Activated T-helper 1 cell treated with anti-CD3 and anti-CD28 coated beads, Interleukin-12 subunit alpha, Interleukin-12 subunit beta, Interleukin-2, Interleukin-4 antibody, amounts not matched to agents 30 ng/mL and 10 ng/mL and 1 ng/mL, durations not matched to agents 14 hours and 24 hours and 36 hours (primary cell): ENCODE measurements at regions not wholly inside any gene's neighbourhood (a gene's known extent, or its start where the extent isn't known, plus 50 kb on each side); places are given as distances from the start of the nearest gene placed in this dataset.

Experiments used
- DNase-seq: peaks from one replicate; pipeline ENCODE4 v3.0.0; 2021; ENCODE audit warnings: low spot score
- H3K27ac Mint-ChIP-seq: one replicate; pipeline ENCODE4 v1.8.0; 2021; ENCODE audit warnings: mild to moderate bottlenecking, mixed read lengths
- H3K27me3 Mint-ChIP-seq: one replicate; pipeline ENCODE4 v1.8.0; 2022; ENCODE audit warnings: mild to moderate bottlenecking, moderate library complexity, mixed read lengths; ENCODE audit not compliant: insufficient read depth
- H3K36me3 Mint-ChIP-seq: one replicate; pipeline ENCODE4 v1.8.0; 2021; ENCODE audit warnings: low read depth, mixed read lengths
- H3K4me1 Mint-ChIP-seq: one replicate; pipeline ENCODE4 v1.8.0; 2021; ENCODE audit warnings: low read depth, mixed read lengths
- H3K4me3 Mint-ChIP-seq: one replicate; pipeline ENCODE4 v1.8.0; 2021; ENCODE audit warnings: mild to moderate bottlenecking, moderate library complexity, mixed read lengths
- H3K9me3 Mint-ChIP-seq: one replicate; pipeline ENCODE4 v1.8.0; 2021; ENCODE audit warnings: mixed read lengths
- intact Hi-C: fragments of 100-400 bp; cut with micrococcal nuclease; formaldehyde crosslinking; loops from one replicate; pipeline ENCODE4 v1.15.1; 2024

DNA sequence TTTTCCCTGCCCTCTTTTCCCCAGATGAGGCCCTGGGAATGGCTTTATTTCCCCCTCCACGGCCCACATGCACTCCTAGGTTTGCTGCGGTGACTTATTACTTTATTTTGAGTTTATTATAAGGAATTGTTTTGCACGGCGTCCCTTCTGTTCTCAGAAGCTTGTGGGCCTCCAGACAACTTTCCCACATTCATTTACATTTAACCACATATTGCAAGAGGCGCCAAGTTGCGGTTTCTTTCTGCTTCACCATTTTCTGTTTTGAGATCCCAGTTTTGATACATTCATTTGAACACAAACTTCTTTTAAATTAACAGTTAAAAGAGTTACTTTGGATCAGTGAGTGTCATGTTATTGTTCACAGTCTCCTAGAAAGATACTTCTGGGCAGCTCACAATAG is 532.5 kb upstream of the MGMT start:
- peaks cover 9% of the 10 kb centered on the region for H3K27me3 Mint-ChIP-seq
- H3K4me1 Mint-ChIP-seq: no peaks in the 10 kb centered on the region
- H3K9me3 Mint-ChIP-seq: no peaks in the 10 kb centered on the region
- intact Hi-C loops: no loop called here
- H3K27ac Mint-ChIP-seq: no peak overlapping the region
- no peak overlapping the region for H3K4me3 Mint-ChIP-seq
- H3K36me3 Mint-ChIP-seq: no peaks in the 10 kb centered on the region
- no peak for DNase-seq

DNA sequence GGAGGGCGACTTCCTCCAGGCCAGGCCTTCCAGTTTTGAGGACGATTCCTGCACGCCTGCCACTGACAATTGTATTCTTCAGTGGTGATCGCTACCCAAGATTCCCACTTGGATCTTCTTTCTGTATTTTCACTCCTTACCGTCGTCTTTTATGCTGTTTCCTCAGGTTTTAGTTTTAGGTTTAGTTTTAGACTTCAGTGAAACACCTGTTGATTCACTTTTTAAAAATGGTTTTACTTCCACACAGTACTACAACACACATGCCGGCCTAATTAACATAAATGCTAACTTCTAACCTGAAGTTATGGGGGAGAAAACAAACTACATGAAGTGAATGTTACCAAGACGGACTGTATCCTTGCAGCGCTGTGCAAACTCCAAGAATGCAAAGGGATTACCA is 530.6 kb upstream of the MGMT start:
- Mint-ChIP-seq H3K36me3 (no peaks in the 10 kb centered on the region), H3K27ac (no peak overlapping the region), H3K9me3 (no peaks in the 10 kb centered on the region), H3K4me1 (no peaks in the 10 kb centered on the region), H3K4me3 (no peak overlapping the region), H3K27me3 (peaks cover 9% of the 10 kb centered on the region)
- DNase-seq: no peak
- intact Hi-C loops: no loop called here

DNA sequence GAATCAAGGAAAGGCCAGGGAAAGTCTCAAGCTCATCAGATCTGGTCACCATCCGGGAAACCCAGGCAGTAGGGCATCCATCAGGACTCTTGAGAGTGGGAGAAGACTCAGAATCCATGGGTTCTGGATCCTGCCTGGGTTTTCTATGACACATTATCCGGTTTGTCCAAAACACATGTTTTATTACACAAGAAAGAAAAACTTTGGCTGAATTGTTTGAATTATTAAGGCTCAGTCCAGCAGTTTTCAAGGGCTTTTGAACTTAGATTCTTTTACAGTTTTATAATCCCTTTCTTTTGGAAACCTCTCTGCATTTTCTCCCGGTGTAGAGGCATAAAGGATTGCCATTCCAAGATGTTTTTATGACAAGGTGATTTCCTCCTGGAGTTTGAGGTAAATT is 528.5 kb upstream of the MGMT start:
- H3K27ac Mint-ChIP-seq: no peak overlapping the region
- H3K4me1 Mint-ChIP-seq: no peaks in the 10 kb centered on the region
- peaks cover 6% of the 10 kb centered on the region for H3K27me3 Mint-ChIP-seq
- DNase-seq: no peak
- intact Hi-C loops: no loop called here
- H3K36me3 Mint-ChIP-seq: no peaks in the 10 kb centered on the region
- H3K4me3 Mint-ChIP-seq: no peak overlapping the region
- no peaks in the 10 kb centered on the region for H3K9me3 Mint-ChIP-seq

DNA sequence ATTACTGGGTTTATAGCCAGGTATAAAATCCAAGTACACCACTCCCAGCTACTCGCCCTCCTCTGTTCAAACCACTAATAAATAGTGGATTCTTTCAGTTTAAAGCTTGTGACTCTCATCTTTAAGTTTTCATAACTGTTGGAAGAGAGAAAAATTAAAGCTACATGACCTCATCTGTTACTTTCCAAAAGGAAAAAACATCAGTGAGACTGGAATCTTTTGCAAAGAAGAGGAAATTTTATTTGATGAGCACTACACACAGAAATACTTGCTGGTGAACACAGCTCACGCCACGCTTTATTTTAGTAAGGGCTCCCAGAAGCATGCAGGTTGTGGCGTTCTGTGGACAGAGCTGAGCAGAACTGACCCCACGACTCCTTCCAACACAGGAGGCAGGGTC is 527.0 kb upstream of the MGMT start:
- Mint-ChIP-seq H3K4me1 (no peaks in the 10 kb centered on the region), H3K36me3 (no peaks in the 10 kb centered on the region), H3K4me3 (no peak overlapping the region), H3K27ac (no peak overlapping the region), H3K27me3 (peaks cover 6% of the 10 kb centered on the region), H3K9me3 (peaks cover under 1% of the 10 kb centered on the region)
- intact Hi-C loops: no loop called here
- no peak for DNase-seq

DNA sequence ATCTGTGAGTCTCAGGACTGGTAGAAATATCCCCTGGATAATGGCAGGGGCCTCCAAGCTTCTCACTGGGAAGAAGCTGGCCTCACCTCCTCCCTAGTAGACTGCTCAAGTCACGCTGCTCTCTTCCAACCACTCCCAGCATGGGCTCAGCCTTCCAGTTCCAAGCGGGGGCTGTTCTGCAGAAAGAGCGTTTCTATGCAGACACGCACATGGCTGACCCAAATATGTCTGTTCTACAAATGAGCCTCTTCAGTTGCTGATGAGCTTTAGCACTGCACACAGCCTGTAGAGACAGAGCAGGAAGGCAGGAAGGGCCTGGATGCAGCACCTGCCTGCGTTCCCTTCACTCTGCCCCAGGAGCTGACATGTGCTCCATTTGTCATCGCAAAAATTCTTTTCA is 523.9 kb upstream of the MGMT start:
- H3K36me3 Mint-ChIP-seq: no peaks in the 10 kb centered on the region
- peaks cover 8% of the 10 kb centered on the region for H3K9me3 Mint-ChIP-seq
- no peak for DNase-seq
- H3K27ac Mint-ChIP-seq: no peak overlapping the region
- no peaks in the 10 kb centered on the region for H3K4me1 Mint-ChIP-seq
- intact Hi-C loops: no loop called here
- H3K4me3 Mint-ChIP-seq: no peak overlapping the region
- peaks cover 3% of the 10 kb centered on the region for H3K27me3 Mint-ChIP-seq

DNA sequence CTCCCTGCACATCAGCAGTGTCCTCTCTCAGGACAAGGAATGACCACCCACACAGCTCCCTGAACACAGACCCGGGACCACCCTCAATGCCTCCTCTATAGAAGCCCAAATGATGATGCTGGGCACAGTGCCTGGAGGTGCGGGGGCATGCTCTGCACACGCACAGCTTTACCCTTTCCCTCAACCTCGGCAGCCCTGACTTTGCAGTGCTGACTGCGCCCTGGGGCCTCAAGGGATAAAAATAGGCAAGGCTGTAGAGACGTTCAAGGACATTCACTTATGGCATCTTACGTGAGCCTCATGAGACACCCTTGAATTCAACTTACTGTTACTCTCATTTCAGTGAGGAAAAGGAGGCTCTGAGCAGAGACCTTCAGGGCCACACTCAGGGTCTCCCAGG is 521.6 kb upstream of the MGMT start:
- DNase-seq: no peak
- Mint-ChIP-seq H3K27me3 (peaks cover 3% of the 10 kb centered on the region), H3K4me1 (no peaks in the 10 kb centered on the region), H3K4me3 (no peak overlapping the region), H3K36me3 (no peaks in the 10 kb centered on the region), H3K9me3 (peaks cover 8% of the 10 kb centered on the region), H3K27ac (no peak overlapping the region)
- intact Hi-C loops: no loop called here

DNA sequence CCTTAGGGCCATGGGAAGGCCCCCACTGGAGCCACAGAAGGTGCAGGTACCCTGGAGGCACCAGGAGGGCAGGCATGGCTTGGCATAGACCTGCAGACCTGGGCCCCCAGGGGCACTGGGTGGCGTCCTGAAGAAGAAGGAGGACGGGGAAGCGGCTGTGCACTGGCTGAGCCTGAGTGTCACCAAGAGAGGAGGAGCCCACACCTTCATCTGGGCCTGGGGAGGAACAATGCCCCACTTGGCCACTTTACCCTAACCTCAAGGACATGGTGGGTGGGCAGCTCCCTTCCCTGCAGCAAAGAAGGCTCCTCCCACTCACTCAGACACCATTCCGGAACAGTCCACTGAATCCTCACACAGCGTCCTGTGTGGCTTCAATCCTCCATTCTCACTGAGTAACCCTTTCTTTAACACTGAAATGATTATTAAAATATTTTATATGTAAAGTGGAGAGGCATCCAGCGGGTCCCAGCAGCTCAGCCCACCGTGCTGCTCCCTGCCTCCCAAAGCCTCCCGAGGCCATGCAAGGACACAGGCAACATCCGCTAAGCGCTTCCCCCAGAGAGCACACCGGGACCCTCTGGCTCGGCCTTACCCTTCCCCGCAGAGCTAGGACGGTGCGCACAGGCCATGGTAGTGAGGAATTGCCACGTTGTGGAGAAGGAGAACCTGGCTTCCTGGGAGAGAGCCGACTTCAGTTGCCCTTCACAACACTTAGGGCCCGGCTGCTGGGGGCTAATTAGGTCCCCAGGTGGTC is 516.7 kb upstream of the MGMT start:
- no peak overlapping the region for H3K4me3 Mint-ChIP-seq
- no peak overlapping the region for H3K27ac Mint-ChIP-seq
- peaks cover 1% of the 10 kb centered on the region for H3K27me3 Mint-ChIP-seq
- intact Hi-C loops: no loop called here
- no peaks in the 10 kb centered on the region for H3K4me1 Mint-ChIP-seq
- no peaks in the 10 kb centered on the region for H3K36me3 Mint-ChIP-seq
- H3K9me3 Mint-ChIP-seq: peaks cover 5% of the 10 kb centered on the region
- no peak for DNase-seq

DNA sequence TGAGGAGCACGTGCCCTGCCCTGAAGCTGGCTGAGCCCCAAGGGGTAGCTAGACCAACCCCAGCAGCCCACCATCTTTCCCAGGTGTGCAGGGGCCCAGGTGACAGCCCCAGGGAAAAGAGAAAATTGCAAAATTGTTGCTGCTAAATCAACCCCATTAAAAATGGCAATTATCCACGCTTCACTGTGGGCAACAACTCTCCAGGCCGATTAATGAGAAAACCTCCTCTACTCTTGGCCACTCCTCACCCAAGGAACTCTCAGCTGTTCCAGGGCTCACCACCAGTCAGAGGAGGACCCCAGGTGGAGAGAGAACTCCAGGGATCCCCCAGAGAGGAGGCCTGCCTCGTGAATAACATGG is 516.1 kb upstream of the MGMT start:
- intact Hi-C loops: no loop called here
- no peak for DNase-seq
- Mint-ChIP-seq H3K27me3 (peaks cover 1% of the 10 kb centered on the region), H3K4me3 (no peak overlapping the region), H3K9me3 (peaks cover 4% of the 10 kb centered on the region), H3K4me1 (no peaks in the 10 kb centered on the region), H3K27ac (no peak overlapping the region), H3K36me3 (no peaks in the 10 kb centered on the region)

DNA sequence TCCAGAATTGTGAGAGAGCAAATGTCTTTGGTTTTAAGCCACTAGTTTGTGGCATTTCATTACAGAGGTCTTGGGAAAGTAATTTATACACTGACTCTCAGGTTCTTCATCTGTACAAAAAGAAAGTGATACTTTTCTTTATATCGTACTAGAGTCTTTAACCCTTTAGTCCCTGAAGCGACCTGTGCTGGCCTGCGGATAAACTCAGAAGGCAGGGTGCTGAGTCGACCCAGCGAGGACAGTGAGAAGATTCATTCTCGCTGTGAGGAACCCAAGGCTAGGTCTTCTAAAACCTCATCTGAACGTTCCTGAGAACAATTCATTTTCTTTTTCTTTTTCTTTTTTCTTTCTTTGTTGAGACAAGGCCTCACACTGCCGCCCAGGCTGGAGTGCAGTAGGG is 514.2 kb upstream of the MGMT start:
- H3K27me3 Mint-ChIP-seq: peaks cover 1% of the 10 kb centered on the region
- no peaks in the 10 kb centered on the region for H3K4me1 Mint-ChIP-seq
- no peaks in the 10 kb centered on the region for H3K36me3 Mint-ChIP-seq
- intact Hi-C loops: no loop called here
- H3K4me3 Mint-ChIP-seq: no peak overlapping the region
- no peaks in the 10 kb centered on the region for H3K9me3 Mint-ChIP-seq
- no peak for DNase-seq
- H3K27ac Mint-ChIP-seq: no peak overlapping the region

DNA sequence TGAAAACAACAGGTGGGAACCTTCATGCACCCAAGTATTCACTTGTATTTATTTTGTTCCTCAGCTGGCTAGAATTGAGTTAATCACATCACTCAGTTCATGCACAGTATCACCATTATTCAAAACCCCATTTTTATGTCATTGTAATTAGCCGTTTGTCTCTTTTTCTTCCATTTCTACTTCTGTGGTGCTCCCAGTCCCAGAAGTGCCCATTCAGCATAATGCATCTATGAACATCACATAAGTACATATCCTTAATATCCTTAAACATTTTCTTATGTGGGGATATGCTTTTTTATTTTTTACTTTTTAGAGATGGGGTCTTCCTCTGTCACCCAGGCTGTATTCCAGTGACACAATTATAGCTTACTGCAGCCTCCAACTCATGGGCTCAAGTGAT is 510.9 kb upstream of the MGMT start:
- intact Hi-C loops: no loop called here
- Mint-ChIP-seq H3K27me3 (peaks cover 1% of the 10 kb centered on the region), H3K4me1 (no peaks in the 10 kb centered on the region), H3K9me3 (no peaks in the 10 kb centered on the region), H3K36me3 (no peaks in the 10 kb centered on the region), H3K27ac (no peak overlapping the region), H3K4me3 (no peak overlapping the region)
- no peak for DNase-seq

DNA sequence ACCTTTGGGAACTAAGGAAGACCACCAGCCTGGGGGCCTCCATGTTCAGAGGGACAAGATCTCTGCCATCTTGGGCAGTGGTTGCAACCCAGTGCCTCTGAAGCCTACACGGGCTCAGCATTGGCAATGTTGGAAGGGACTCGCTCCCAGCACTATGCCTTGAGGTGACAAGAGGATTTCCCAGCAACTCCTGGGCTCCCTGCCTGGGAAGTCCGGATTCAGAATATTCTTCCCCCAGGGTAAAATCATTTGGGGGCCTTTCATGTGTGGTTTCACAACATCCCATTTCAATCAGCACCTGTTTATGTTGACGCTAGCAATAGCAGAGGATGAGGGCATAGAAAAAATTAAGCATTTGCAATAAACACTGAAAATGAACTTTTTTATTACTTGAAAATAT is 509.8 kb upstream of the MGMT start:
- peaks cover 1% of the 10 kb centered on the region for H3K27me3 Mint-ChIP-seq
- H3K36me3 Mint-ChIP-seq: no peaks in the 10 kb centered on the region
- H3K4me3 Mint-ChIP-seq: no peak overlapping the region
- no peaks in the 10 kb centered on the region for H3K9me3 Mint-ChIP-seq
- intact Hi-C loops: no loop called here
- DNase-seq: no peak
- H3K4me1 Mint-ChIP-seq: no peaks in the 10 kb centered on the region
- H3K27ac Mint-ChIP-seq: no peak overlapping the region

DNA sequence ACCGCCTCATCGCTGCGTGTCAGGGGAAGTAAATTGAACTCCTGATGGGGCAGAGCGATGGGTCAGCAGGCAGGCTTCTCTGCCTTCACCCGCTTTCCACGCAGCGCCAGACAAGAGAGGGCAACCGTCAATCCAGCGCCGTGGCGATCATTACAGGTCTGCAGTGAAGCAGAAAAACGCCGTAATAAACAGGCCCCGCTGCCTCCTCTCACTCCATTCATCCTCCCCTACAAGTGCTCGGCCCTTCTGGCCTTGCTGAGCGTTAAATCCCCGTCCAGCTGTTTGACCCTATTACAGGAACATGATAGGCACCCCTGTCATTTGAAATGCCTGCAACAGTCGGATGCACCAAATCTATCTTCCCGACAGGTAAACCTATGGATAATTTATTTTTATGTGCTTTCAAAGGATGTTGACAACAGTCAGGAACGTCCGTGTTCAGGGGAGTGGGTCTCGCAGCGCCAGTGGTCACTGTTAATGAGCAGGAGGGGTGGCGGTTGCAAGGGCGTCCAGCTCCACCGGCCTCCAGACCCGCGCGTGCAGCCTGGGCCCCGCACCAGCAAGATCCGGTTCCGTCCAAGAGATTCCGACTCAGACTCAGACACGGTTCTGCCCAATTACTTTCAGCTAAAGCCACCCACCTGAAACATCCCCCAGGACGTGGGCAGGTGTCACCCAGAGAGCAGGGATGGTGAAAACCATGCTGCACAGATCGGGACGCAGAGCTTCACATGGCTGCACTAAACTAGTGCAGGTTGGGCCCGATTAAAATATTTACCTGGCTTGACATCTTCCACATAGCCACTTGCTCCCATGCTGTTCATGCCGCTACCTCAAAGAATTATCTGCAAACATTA is 508.0 kb upstream of the MGMT start:
- intact Hi-C loops: no loop called here
- H3K9me3 Mint-ChIP-seq: no peaks in the 10 kb centered on the region
- no peaks in the 10 kb centered on the region for H3K4me1 Mint-ChIP-seq
- no peak overlapping the region for H3K4me3 Mint-ChIP-seq
- DNase-seq: no peak
- no peaks in the 10 kb centered on the region for H3K36me3 Mint-ChIP-seq
- H3K27ac Mint-ChIP-seq: no peak overlapping the region
- H3K27me3 Mint-ChIP-seq: peaks cover 1% of the 10 kb centered on the region

DNA sequence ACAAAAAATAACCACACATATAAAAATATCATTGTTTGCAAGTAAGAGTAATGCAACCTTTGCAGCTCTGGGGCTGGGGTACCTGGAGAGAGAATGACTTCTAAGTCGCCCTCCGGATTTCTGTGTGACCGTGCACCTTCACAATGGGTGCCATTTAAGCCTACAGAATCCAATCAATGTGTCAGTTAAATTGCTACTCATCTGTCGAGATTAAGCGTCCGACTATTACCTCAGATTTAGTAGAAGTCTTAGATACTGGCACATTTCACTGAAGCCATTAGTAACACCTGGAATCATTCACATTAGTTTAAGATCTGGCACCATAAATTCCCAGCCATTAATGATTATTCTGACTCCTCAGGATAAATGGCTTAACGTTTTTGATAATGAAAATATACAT is 507.3 kb upstream of the MGMT start:
- DNase-seq: no peak
- Mint-ChIP-seq H3K9me3 (no peaks in the 10 kb centered on the region), H3K36me3 (no peaks in the 10 kb centered on the region), H3K4me1 (no peaks in the 10 kb centered on the region), H3K27me3 (no peaks in the 10 kb centered on the region), H3K4me3 (no peak overlapping the region), H3K27ac (no peak overlapping the region)
- intact Hi-C loops: no loop called here
